NCI-H187 treated with DMSO at 0.1 percent for 48 hours (cell line): ENCODE measurements at regions not wholly inside any gene's neighbourhood (a gene's known extent, or its start where the extent isn't known, plus 50 kb on each side); places are given as distances from the start of the nearest gene placed in this dataset.
A peak's percentile ranks its signal among the peaks of the same experiment; 100 is the strongest.

Source experiments
- DNase-seq: peaks from one replicate; lab custom pipeline; 2025; lab: John Stamatoyannopoulos, UW

DNA sequence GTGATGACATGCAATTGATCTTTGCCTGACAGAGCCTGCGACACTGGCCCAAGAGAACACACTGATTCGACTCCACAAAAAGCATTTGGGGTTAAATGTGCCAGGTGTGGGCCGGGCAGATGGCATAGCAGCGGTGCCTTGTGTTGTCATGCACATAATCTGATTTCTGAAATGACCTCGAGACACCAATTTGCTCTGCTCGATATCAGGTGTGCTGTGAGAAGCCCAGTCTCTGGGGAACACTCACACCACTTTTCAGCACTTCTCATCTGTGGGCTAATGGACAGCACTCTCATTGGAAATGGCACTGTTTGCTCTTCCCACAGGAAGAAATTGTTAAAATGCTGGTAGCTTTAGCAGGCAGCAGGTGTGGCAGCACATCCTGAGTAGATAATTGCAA, 738.3 kb upstream of the TENM3 start:
- DNase-seq: peak; percentile 86

GRCh38 chr4:181507180-181507835, 735.9 kb upstream of the TENM3 start:
- no peak for DNase-seq

DNA sequence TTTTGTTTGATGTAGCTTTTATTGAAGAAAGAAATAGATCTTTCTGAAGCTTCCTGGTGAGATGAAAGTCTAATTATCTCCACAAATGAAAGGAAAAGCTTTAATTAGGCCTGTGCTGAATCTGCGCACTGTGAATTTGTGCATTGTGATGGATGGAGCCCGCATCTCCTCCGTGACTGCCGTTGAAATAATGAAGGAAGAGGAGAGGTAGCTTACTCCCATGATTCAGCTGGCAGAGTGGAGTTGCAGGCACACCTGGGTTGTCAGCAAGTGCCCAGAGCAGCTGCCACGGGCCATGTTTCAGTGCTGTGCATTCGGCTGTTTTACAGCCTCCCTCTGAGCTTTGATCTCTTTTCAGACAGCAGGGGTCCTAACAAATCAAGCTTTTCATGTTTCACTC, 735.3 kb upstream of the TENM3 start:
- DNase-seq: peak; percentile 46

- no peak for DNase-seq
These were observed 734.6 kb upstream of the TENM3 start for GRCh38 chr4:181508601-181509000.

DNA sequence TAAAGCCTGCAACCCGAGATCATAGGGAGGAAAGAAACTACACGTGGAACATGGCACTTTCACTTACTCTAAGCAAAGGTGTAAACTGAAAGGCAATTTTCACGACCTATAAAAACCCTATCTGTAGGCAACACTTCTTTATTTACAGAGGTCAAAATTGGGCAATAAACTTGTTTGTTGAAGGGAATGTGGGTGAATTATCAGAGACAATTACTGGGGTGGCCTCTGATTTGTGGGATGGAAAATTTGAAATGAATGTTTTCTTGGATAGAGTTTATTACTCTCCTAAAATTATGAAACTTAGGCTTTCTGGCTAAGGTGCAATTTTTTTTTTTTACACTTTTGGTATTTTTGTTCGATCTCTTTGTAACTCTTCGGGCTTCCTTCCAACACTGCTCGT, 734.1 kb upstream of the TENM3 start:
- no peak for DNase-seq

DNA sequence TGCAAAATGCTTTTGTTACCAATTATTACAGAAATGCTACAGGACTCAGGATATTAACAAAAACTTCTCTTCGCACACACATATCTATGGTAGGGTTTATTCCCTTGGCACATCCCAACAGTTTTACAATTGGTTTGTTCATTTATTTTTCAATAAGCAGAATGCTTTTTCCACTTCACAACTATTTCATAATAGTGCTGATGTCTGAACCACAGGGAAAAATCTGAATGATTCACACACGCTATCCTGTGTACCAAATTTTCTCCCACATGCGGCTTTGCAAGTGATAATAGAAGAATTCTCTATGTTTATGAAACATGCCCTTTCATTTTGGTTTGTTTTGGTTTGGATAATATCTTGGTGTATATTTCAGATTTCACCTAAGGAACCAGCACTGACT, 725.7 kb upstream of the TENM3 start:
- no peak for DNase-seq

DNA sequence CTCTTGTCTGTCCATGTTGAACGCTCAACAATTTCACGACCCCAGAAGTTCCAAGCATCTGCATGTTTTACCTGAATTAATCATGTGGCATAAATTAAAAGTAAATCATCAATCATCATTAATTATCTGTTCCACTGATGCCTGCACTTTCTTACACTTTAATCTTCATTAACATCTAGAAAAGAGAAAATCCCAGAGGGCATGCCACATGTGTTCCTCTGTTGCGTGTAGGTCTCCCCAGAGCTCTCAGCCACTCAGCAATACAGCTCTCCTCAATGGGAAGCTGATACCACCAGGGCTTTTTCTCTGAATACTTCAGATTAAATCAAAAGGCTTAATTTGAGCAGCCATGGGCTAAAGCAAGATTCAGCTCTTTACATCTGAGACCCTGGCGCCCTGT, 722.4 kb upstream of the TENM3 start:
- no peak for DNase-seq

GRCh38 chr4:181523973-181524372, 719.2 kb upstream of the TENM3 start:
- no peak for DNase-seq

- no peak for DNase-seq
These were observed 718.7 kb upstream of the TENM3 start for GRCh38 chr4:181524499-181524898.

GRCh38 chr4:181525634-181526033, 717.6 kb upstream of the TENM3 start:
- DNase-seq: peak; percentile 55

- DNase-seq: no peak
These were observed 714.5 kb upstream of the TENM3 start for GRCh38 chr4:181528570-181529184.

GRCh38 chr4:181529537-181529936, 713.7 kb upstream of the TENM3 start:
- DNase-seq: no peak

DNA sequence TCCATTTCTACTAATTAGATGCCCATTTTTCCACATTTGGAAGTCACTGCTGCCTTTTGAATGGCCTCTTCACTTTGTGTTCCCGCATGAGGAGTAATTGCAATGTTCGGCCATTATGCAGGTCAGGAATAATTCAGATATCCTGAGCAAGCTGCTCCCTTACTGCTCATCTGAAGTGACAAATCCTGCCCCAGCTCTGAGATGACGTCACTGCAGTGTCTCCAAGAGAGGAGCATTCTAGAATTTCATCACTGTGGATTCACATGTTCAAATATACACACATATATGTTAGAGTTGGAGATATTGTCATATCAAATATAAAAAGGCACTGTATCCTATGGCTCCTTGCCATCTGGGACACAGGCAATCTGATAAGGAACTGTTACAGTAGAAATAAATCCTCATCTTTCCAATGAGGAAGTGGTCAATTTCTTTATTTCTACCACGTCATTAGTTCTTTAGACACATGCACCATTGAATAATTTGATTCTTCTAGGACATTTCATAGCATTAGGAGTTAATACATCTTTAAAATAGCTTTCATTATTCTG, 706.9 kb upstream of the TENM3 start:
- no peak for DNase-seq

DNA sequence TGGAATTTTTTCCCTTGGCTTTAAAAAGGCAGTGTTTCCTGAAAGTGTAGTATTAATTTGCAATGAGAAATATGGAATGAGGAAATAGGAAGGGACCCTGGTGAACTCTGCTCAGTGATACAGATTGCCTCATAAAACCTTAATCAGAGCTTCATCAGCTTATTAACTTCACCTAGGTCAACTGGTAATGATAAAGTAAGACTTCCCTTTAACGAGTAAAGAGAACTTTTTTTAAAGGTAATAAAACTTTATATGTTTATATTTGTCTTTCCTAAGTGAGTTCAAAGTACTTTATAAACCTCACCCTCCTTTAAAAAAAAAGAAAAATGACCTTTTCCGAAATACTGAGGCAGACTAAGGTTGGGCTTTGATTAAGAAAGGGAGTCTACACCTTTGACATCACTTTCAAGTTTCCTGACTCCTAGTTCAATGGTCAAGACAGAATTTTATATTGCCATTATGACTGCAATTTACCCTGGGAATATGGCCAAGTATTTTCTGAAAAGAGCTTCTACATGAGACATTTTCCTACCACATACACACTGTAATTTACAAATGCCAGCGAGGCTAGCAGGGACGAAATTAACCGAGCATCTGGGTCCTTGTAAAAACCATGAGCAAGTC, 706.3 kb upstream of the TENM3 start:
- no peak for DNase-seq

- no peak for DNase-seq
These were observed 704.8 kb upstream of the TENM3 start for GRCh38 chr4:181538431-181538830.

- DNase-seq: no peak
These were observed 701.8 kb upstream of the TENM3 start for GRCh38 chr4:181541396-181541795.

DNA sequence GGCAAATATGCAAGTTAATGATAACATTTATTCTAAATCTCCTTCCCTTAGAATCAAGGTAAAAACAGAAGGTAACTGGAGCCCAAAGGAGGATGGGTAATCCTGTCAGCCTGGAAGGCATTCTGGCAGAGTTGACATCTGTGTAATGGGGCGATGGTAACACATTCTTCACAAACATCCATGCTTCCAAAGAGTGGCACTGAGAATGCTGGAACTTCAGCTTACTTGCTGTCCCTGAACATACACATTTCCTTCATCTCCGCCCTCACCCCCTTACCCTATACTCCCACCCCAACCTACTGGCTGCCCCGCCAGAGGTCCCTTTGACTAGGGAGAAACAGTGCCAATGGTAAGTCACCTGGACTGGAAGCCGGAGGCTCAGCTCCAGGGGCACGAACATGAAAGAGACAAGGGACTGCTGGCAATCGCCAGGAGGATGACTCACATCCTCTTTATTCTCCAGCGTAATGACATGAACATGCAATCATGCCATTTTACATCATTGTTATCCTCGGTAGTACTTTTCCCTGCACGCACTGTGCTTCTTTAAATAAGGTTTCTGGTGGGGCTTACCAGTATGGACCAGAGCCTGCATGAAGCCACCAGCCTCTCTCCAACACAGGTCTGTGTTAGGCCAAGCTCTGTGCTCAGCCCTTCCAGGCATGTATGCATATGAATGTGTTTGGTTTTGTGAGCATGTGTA, 694.2 kb upstream of the TENM3 start:
- no peak for DNase-seq

GRCh38 chr4:181549576-181550188, 693.5 kb upstream of the TENM3 start:
- DNase-seq: no peak

- DNase-seq: no peak
These were observed 692.8 kb upstream of the TENM3 start for GRCh38 chr4:181550381-181550780.

- no peak for DNase-seq
These were observed 683.6 kb upstream of the TENM3 start for GRCh38 chr4:181559637-181560036.

GRCh38 chr4:181562399-181562798, 680.8 kb upstream of the TENM3 start:
- no peak for DNase-seq

GRCh38 chr4:181564625-181565024, 678.6 kb upstream of the TENM3 start:
- no peak for DNase-seq
